Prostate gland (tissue), 2 donors: ENCODE measurements at regions not wholly inside any gene's neighbourhood (a gene's known extent, or its start where the extent isn't known, plus 50 kb on each side); places are given as distances from the start of the nearest gene placed in this dataset.

ENCODE experiments used
- DNase-seq: peaks from one replicate; pipeline ENCODE4 v3.0.0-alpha.2; 2019; ENCODE audit warnings: low spot score
- H3K27ac ChIP-seq, 2 donors: fragments of 200-600 bp; sonication (generic); 2 replicates each; pipeline ENCODE4 v1.5.1; 2017 to 2019
- H3K27me3 ChIP-seq: fragments of 200-600 bp; sonication (generic); replicated peaks from 2 replicates; pipeline ENCODE4 v1.5.1; 2019; ENCODE audit not compliant: insufficient read depth
- H3K36me3 ChIP-seq, 2 donors: fragments of 200-600 bp; sonication (generic); 1 replicate in 1 of 2; 2 replicates in 1 of 2; pipeline versions ENCODE4 v1.5.1 to v1.8.1; 2017 to 2019
- H3K4me1 ChIP-seq: fragments of 200-600 bp; sonication (generic); replicated peaks from 2 replicates; pipeline ENCODE4 v1.5.1; 2019
- H3K4me3 ChIP-seq, 2 donors: fragments of 200-600 bp; sonication (generic); 2 replicates each; pipeline ENCODE4 v1.5.1; 2017 to 2019
- H3K9me3 ChIP-seq: fragments of 200-600 bp; sonication (generic); 2 replicates; pipeline ENCODE4 v1.5.1; 2017
- CTCF ChIP-seq, 4 experiments: fragments of 200-600 bp in 2 of 4; fragments of 450-650 bp in 2 of 4; sonication (generic) in 2 of 4; IDR thresholded peaks; 1 replicate in 3 of 4; 2 replicates in 1 of 4; pipeline ENCODE4 v1.5.1; 2016 to 2019; ENCODE audit warnings: antibody characterized with exemption in 4 of 4, mild to moderate bottlenecking in 2 of 4, moderate library complexity in 2 of 4
- POLR2A ChIP-seq: fragments of 450-650 bp; IDR thresholded peaks from one replicate; pipeline ENCODE4 v1.6.1; 2016; ENCODE audit warnings: antibody characterized with exemption, mild to moderate bottlenecking
- POLR2AphosphoS5 ChIP-seq: sonication (generic); formaldehyde crosslinking; IDR thresholded peaks from one replicate; pipeline ENCODE4 v1.6.1; 2017; ENCODE audit warnings: antibody characterized with exemption
- WGBS: methylation state at CpG from one replicate; pipeline ENCODE4 v1.1.5; 2018; 5-methylcytosine and 5-hydroxymethylcytosine counted together
- intact Hi-C: fragments of 100-400 bp; cut with DNase I; formaldehyde crosslinking; loops from one replicate; pipeline ENCODE4 v1.14.2; 2022

GRCh38 chr11:69217276-69218105, 61.8 kb downstream of the SMIM38 start:
- H3K4me3 ChIP-seq: no peak overlapping the region
- TF ChIP-seq CTCF (IDR thresholded peaks at IDR 0.05) (no peak), POLR2AphosphoS5 (no peak), POLR2A (no peak)
- peak; percentile 80 for DNase-seq
- H3K4me1 ChIP-seq: no peaks in the 10 kb centered on the region
- no peaks in the 10 kb centered on the region for H3K27me3 ChIP-seq
- intact Hi-C loops: no loop called here
- no peaks in the 10 kb centered on the region for H3K9me3 ChIP-seq
- H3K36me3 ChIP-seq: no peaks in the 10 kb centered on the region
- no peak overlapping the region for H3K27ac ChIP-seq
- 46% methylated on average over 9 of the region's 9 CpGs for WGBS

- no peak overlapping the region for H3K27ac ChIP-seq
- intact Hi-C loops: no loop called here
- DNase-seq: no peak
- no peaks in the 10 kb centered on the region for H3K36me3 ChIP-seq
- 50% methylated on average over 8 of the region's 8 CpGs for WGBS
- no peaks in the 10 kb centered on the region for H3K9me3 ChIP-seq
- H3K4me1 ChIP-seq: no peaks in the 10 kb centered on the region
- no peaks in the 10 kb centered on the region for H3K27me3 ChIP-seq
- TF ChIP-seq POLR2AphosphoS5: no peak
- no peak for TF ChIP-seq POLR2A
- TF ChIP-seq CTCF (IDR thresholded peaks at IDR 0.05): no peak
- H3K4me3 ChIP-seq: no peak overlapping the region
Measured at GRCh38 chr11:69218271-69218682, 62.5 kb downstream of the SMIM38 start.

- intact Hi-C loops: no loop called here
- Histone ChIP-seq H3K27me3 (peaks cover 2% of the 10 kb centered on the region), H3K27ac (no peak overlapping the region), H3K4me1 (no peaks in the 10 kb centered on the region), H3K4me3 (no peak overlapping the region), H3K9me3 (no peaks in the 10 kb centered on the region), H3K36me3 (no peaks in the 10 kb centered on the region)
- TF ChIP-seq POLR2A (no peak), CTCF (IDR thresholded peaks at IDR 0.05) (no peak), POLR2AphosphoS5 (no peak)
- WGBS: 75% methylated on average over 11 of the region's 11 CpGs
- no peak for DNase-seq
Measured at GRCh38 chr11:69218946-69219720, 63.4 kb downstream of the SMIM38 start.

GRCh38 chr11:69219991-69220390, 64.3 kb downstream of the SMIM38 start:
- H3K4me1 ChIP-seq: no peaks in the 10 kb centered on the region
- intact Hi-C loops: no loop called here
- H3K27me3 ChIP-seq: peaks cover 2% of the 10 kb centered on the region
- TF ChIP-seq POLR2AphosphoS5: no peak
- no peaks in the 10 kb centered on the region for H3K9me3 ChIP-seq
- DNase-seq: no peak
- 40% methylated on average over 11 of the region's 11 CpGs for WGBS
- no peak overlapping the region for H3K4me3 ChIP-seq
- H3K27ac ChIP-seq: no peak overlapping the region
- no peaks in the 10 kb centered on the region for H3K36me3 ChIP-seq

GRCh38 chr11:69220561-69221051, 64.9 kb downstream of the SMIM38 start:
- TF ChIP-seq POLR2A (no peak), POLR2AphosphoS5 (peak; percentile 47), CTCF (IDR thresholded peaks at IDR 0.05) (no peak)
- Histone ChIP-seq H3K4me3 (no peak overlapping the region), H3K9me3 (no peaks in the 10 kb centered on the region), H3K27ac (peak overlapping the region in 1 of 2 donors; percentile 3), H3K27me3 (peaks cover 2% of the 10 kb centered on the region), H3K4me1 (no peaks in the 10 kb centered on the region), H3K36me3 (no peaks in the 10 kb centered on the region)
- intact Hi-C loops: no loop called here
- WGBS: 32% methylated on average over 13 of the region's 13 CpGs
- DNase-seq: peak; percentile 71
